ENCODE measurements at regions not wholly inside any gene's neighbourhood (a gene's known extent, or its start where the extent isn't known, plus 50 kb on each side); places are given as distances from the start of the nearest gene placed in this dataset.

DNA sequence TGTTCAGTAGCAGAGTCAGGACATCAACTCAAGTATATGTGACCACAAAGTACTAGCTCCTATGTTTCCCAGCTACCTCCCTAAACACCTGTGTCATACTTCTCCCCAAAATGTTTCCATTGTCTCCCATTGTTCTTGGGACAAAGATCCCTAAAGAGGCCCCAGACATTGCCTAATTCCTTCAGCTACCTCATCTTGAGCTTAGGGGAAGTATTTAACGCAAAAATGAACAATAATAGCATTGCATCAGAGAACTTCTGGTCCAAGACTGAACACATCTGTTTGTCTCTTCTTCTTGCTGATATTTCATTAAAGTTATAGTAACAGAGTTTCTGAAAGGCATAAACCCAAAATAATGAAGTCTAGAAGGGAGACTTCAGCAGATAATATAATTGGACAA is 430.8 kb downstream of the MTRR start (continued):
- TF ChIP-seq WRNIP1 (IDR thresholded peaks at IDR 0.05; ENCODE audit: borderline replicate concordance, low read depth, low read length) = no peak
- TF ChIP-seq CHD2 (IDR thresholded peaks at IDR 0.05; ENCODE audit: borderline replicate concordance, low read depth, low read length) = no peak
- TF ChIP-seq ZNF207 (IDR thresholded peaks at IDR 0.05; ENCODE audit: borderline replicate concordance) = no peak
- TF ChIP-seq ZNF24 (IDR thresholded peaks at IDR 0.05) = no peak

DNA sequence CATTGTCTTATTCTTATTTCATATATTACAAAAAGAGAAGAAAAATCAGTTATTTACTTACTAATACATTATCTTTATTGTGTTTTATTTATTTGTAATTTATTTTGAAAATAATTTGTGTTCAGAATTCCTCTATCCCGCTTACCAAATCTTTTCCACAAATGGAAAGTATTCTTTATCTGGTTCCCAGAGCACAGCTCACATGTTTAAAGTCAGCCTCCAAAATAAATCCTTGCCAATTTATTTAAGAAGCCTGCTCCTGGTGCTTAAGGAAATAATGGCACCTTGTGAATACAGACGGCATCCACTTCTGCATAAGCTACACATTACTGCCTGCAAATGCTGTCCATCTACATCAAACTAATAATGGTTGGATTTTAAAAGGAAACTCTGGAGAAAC is 435.4 kb downstream of the MTRR start:
- SMC1A ChIA-PET (ENCODE audit: uncharacterized antibody, unreplicated experiment) = no interaction called here
- FAIRE-seq = no peak

More for the DNA sequence above, 435.4 kb downstream of the MTRR start:
- RAD21 ChIA-PET (ENCODE audit: unreplicated experiment) = no interaction called here
- ATAC-seq (no peak), DNase-seq (ENCODE audit: low read depth, low spot score) (no peak)
- 18% methylated on average over 2 of the region's 2 CpGs for WGBS (ENCODE audit: insufficient coverage, insufficient replicate concordance, low lambda C conversion rate, missing lambda C conversion rate)
- Histone ChIP-seq H3K4me3 (no peak overlapping the region), H3K27me3 (replicated peaks in 1 of 2; ENCODE audit: control insufficient read depth in 2 of 2, insufficient read depth in 2 of 2, low read length in 1 of 2) (no peaks in the 10 kb centered on the region), H3K9ac (ENCODE audit: control insufficient read depth, insufficient read depth, low read length) (no peak overlapping the region), H4K20me1 (ENCODE audit: control insufficient read depth, insufficient read depth) (no peaks in the 10 kb centered on the region), H3K4me2 (ENCODE audit: control insufficient read depth, insufficient read depth) (no peak overlapping the region), H3K4me1 (ENCODE audit: control insufficient read depth, insufficient read depth, low read length) (no peaks in the 10 kb centered on the region), H3K27ac (ENCODE audit: control insufficient read depth, insufficient read depth) (no peak overlapping the region), H3K36me3 (ENCODE audit: control insufficient read depth in 2 of 2, insufficient read depth in 2 of 2, low read length in 1 of 2) (no peaks in the 10 kb centered on the region), H3K79me2 (ENCODE audit: control insufficient read depth, insufficient read depth, low read length) (no peaks in the 10 kb centered on the region), H2AFZ (ENCODE audit: control insufficient read depth, low read depth, low read length) (no peak overlapping the region), H3K9me3 (replicated peaks; ENCODE audit: control insufficient read depth, insufficient read depth, low read length) (no peaks in the 10 kb centered on the region)
- BruUV-seq (replicated peaks) = no TSS peak
- POLR2A ChIA-PET = no interaction called here
- CTCF ChIA-PET = no interaction called here
- intact Hi-C loops (cut with micrococcal nuclease; ENCODE audit: unreplicated experiment) = no loop called here
- in situ Hi-C loops (cut with MboI) = no loop called here
- TF ChIP-seq POLR2AphosphoS2 (IDR thresholded peaks at IDR 0.05; ENCODE audit: low read depth, low read length) (no peak), TAF1 (IDR thresholded peaks at IDR 0.05; ENCODE audit: borderline replicate concordance, low read depth, low read length) (no peak), PML (IDR thresholded peaks at IDR 0.05; ENCODE audit: low read length) (no peak), POU2F2 (IDR thresholded peaks at IDR 0.05; ENCODE audit: borderline replicate concordance, low read depth, low read length) (no peak), BCL11A (IDR thresholded peaks at IDR 0.05; ENCODE audit: low read depth, low read length) (no peak), TCF12 (IDR thresholded peaks at IDR 0.05; ENCODE audit: low read depth, low read length) (no peak), MTA2 (IDR thresholded peaks at IDR 0.05; ENCODE audit: low read depth) (no peak), JUND (IDR thresholded peaks at IDR 0.05; ENCODE audit: low read depth, low read length) (no peak), ZSCAN29 (IDR thresholded peaks at IDR 0.05) (no peak), TCF3 (IDR thresholded peaks at IDR 0.05; ENCODE audit: borderline replicate concordance, insufficient read depth, low read depth, low read length) (no peak), IKZF1 (conservative IDR thresholded peaks at IDR 0.05) (no peak), SUPT20H (IDR thresholded peaks at IDR 0.05; ENCODE audit: borderline replicate concordance, control insufficient read depth, low read depth, low read length) (no peak), ZNF384 (IDR thresholded peaks at IDR 0.05; ENCODE audit: borderline replicate concordance, low read depth, low read length) (no peak), MXI1 (IDR thresholded peaks at IDR 0.05; ENCODE audit: low read depth, low read length) (no peak), BMI1 (IDR thresholded peaks at IDR 0.05; ENCODE audit: borderline replicate concordance) (no peak), ZZZ3 (IDR thresholded peaks at IDR 0.05; ENCODE audit: control insufficient read depth, insufficient read length, low read depth) (no peak), MYB (IDR thresholded peaks at IDR 0.05; ENCODE audit: borderline replicate concordance, low read depth, low read length) (no peak)
- TF ChIP-seq, protein P1, sequence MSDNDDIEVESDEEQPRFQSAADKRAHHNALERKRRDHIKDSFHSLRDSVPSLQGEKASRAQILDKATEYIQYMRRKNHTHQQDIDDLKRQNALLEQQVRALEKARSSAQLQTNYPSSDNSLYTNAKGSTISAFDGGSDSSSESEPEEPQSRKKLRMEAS (IDR thresholded peaks at IDR 0.05; ENCODE audit: low read depth, low read length) = no peak

Measured in GM12878 (cell line).